Muscle of back (tissue), 3 donors: ENCODE measurements at regions not wholly inside any gene's neighbourhood (a gene's known extent, or its start where the extent isn't known, plus 50 kb on each side); places are given as distances from the start of the nearest gene placed in this dataset.

Source experiments
- DNase-seq, 3 donors: peaks; one replicate each; pipeline versions ENCODE4 v3.0.0 to v3.0.0-alpha.2; 2013

DNA sequence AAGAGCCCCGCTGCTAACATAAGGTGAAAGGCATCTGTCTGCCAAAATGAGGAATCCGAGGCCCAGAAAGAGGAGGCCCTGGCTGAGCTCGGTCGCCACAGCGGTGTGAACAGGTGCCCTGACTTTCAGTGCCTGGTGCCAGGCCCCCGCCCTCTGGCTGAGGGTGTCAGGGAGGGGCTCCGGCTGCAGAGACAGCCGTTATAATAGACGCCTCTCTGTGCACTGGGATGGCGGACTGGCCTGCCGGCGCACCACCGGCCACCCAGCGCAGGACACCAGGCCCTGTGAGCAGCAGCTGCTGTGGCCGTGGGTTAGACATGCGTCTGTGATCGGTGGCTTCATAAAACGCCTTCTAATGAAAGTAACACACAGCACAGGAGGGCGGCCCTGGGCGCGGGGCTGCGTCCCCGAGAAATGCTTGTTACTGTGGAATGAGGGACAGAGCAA, 51.4 kb upstream of the ACTRT2 start:
- peak in 1 of 3 donors; percentile 13 for DNase-seq

DNA sequence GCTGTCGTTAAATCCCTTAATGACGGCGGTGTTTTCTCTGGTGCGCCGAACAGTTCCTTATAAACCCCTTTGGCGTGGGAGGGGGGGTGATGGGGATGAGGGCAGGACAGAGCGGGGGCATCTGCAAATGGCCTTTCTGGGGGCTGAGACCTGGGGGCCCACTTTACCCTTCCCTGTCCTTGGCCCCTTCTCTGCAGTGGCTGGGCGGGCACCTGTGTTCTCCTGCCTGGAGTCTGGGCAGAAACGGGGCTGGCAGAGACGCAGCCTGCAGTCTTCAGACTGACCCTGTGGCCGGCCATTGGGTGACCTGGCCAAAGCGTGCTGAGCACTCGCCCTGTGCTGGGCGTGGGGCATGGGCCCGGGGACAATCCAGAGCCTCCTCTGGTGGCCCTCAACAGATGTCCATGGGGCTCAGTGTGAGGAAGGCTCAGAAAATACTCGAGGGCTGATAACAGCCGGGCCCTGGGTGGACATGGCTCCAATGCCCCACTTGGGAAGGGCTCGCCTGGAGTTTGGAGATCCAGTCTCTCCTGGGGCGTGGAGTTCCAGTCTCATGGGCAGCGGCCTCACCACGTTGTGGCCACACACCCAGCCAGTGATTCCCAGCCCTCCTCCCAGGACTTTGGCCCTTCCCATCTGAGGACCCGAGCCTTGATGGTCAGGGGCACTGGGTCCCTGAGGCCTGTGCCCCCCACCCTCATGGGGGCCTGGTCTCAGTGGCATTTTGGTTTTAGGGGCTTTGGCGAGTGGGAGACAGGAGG, 50.8 kb upstream of the ACTRT2 start:
- DNase-seq = no peak

DNA sequence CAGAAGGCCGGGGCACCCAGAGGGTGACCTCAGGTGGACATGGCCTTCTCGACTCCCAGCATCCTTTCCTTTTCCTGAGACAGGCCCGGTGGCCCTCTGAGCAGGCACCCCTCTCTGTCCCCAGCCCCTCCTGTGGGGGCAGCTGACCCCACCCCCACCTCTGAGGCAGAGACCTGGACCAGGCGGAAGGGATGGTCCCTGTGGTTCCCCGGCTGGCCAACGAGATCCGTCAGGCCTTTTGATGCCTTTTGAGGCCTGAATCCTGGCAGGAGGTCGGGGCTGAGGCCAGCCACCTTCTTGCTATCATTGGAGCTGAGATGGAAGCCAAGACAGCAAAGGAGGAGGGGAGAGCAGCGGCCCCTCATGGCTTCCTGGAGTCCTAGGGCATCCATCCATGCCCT, 50.2 kb upstream of the ACTRT2 start:
- DNase-seq = no peak
